ENCODE measurements at regions not wholly inside any gene's neighbourhood (a gene's known extent, or its start where the extent isn't known, plus 50 kb on each side); places are given as distances from the start of the nearest gene placed in this dataset.
"Not testable (repeated sequence)": the region's sequence is repeated elsewhere in the genome, so short reads cannot be mapped to it uniquely, and the experiment has no call there.

GRCh38 chr12:131288765-131289695 lies 335.3 kb downstream of the ADGRD1 start:
- H3K9me3 Mint-ChIP-seq; H3K27ac Mint-ChIP-seq; H3K27me3 Mint-ChIP-seq (ENCODE audit: low read depth); H3K4me3 Mint-ChIP-seq; H3K36me3 Mint-ChIP-seq (ENCODE audit: low read depth); H3K4me1 Mint-ChIP-seq (ENCODE audit: low read depth): not testable (repeated sequence)

GRCh38 chr12:131289807-131290206 lies 336.1 kb downstream of the ADGRD1 start:
- not testable (repeated sequence) for H3K4me1 Mint-ChIP-seq (ENCODE audit: low read depth); H3K4me3 Mint-ChIP-seq; H3K36me3 Mint-ChIP-seq (ENCODE audit: low read depth); H3K9me3 Mint-ChIP-seq; H3K27ac Mint-ChIP-seq; H3K27me3 Mint-ChIP-seq (ENCODE audit: low read depth)

- H3K4me1 Mint-ChIP-seq (ENCODE audit: low read depth), result no peaks in the 10 kb centered on the region
- no peak overlapping the region for H3K27ac Mint-ChIP-seq
- no peaks in the 10 kb centered on the region for H3K27me3 Mint-ChIP-seq (ENCODE audit: low read depth)
- H3K4me3 Mint-ChIP-seq, result no peak overlapping the region
- no peaks in the 10 kb centered on the region for H3K9me3 Mint-ChIP-seq
- no peaks in the 10 kb centered on the region for H3K36me3 Mint-ChIP-seq (ENCODE audit: low read depth)
Measured at GRCh38 chr12:131290255-131290959, 336.7 kb downstream of the ADGRD1 start.

- H3K4me3 Mint-ChIP-seq; H3K9me3 Mint-ChIP-seq; H3K27me3 Mint-ChIP-seq (ENCODE audit: low read depth); H3K36me3 Mint-ChIP-seq (ENCODE audit: low read depth); H3K27ac Mint-ChIP-seq; H3K4me1 Mint-ChIP-seq (ENCODE audit: low read depth): not testable (repeated sequence)
Measured at GRCh38 chr12:131293071-131294015, 339.6 kb downstream of the ADGRD1 start.

GRCh38 chr12:131294716-131295115 lies 341.0 kb downstream of the ADGRD1 start:
- not testable (repeated sequence) for H3K27ac Mint-ChIP-seq; H3K4me3 Mint-ChIP-seq; H3K4me1 Mint-ChIP-seq (ENCODE audit: low read depth); H3K9me3 Mint-ChIP-seq; H3K36me3 Mint-ChIP-seq (ENCODE audit: low read depth); H3K27me3 Mint-ChIP-seq (ENCODE audit: low read depth)

- not testable (repeated sequence) for H3K27me3 Mint-ChIP-seq (ENCODE audit: low read depth); H3K4me3 Mint-ChIP-seq; H3K27ac Mint-ChIP-seq; H3K36me3 Mint-ChIP-seq (ENCODE audit: low read depth); H3K4me1 Mint-ChIP-seq (ENCODE audit: low read depth); H3K9me3 Mint-ChIP-seq
Measured at GRCh38 chr12:131295117-131295516, 341.4 kb downstream of the ADGRD1 start.

GRCh38 chr12:131295559-131295958 lies 341.9 kb downstream of the ADGRD1 start:
- not testable (repeated sequence) for H3K4me3 Mint-ChIP-seq; H3K27ac Mint-ChIP-seq; H3K27me3 Mint-ChIP-seq (ENCODE audit: low read depth); H3K4me1 Mint-ChIP-seq (ENCODE audit: low read depth); H3K9me3 Mint-ChIP-seq; H3K36me3 Mint-ChIP-seq (ENCODE audit: low read depth)

- not testable (repeated sequence) for H3K27me3 Mint-ChIP-seq (ENCODE audit: low read depth); H3K36me3 Mint-ChIP-seq (ENCODE audit: low read depth); H3K9me3 Mint-ChIP-seq; H3K4me3 Mint-ChIP-seq; H3K27ac Mint-ChIP-seq; H3K4me1 Mint-ChIP-seq (ENCODE audit: low read depth)
Measured at GRCh38 chr12:131296136-131296535, 342.4 kb downstream of the ADGRD1 start.

- H3K36me3 Mint-ChIP-seq (ENCODE audit: low read depth); H3K27me3 Mint-ChIP-seq (ENCODE audit: low read depth): not testable (repeated sequence)
Measured at GRCh38 chr12:131296651-131297050, 342.9 kb downstream of the ADGRD1 start.

GRCh38 chr12:131298526-131299369 lies 345.0 kb downstream of the ADGRD1 start:
- not testable (repeated sequence) for H3K4me3 Mint-ChIP-seq; H3K9me3 Mint-ChIP-seq; H3K27me3 Mint-ChIP-seq (ENCODE audit: low read depth); H3K27ac Mint-ChIP-seq; H3K36me3 Mint-ChIP-seq (ENCODE audit: low read depth); H3K4me1 Mint-ChIP-seq (ENCODE audit: low read depth)

More at GRCh38 chr12:131296651-131297050, 342.9 kb downstream of the ADGRD1 start:
- H3K4me3 Mint-ChIP-seq; H3K9me3 Mint-ChIP-seq; H3K4me1 Mint-ChIP-seq (ENCODE audit: low read depth); H3K27ac Mint-ChIP-seq: not testable (repeated sequence)

- not testable (repeated sequence) for H3K4me3 Mint-ChIP-seq; H3K27me3 Mint-ChIP-seq (ENCODE audit: low read depth); H3K4me1 Mint-ChIP-seq (ENCODE audit: low read depth); H3K36me3 Mint-ChIP-seq (ENCODE audit: low read depth); H3K27ac Mint-ChIP-seq; H3K9me3 Mint-ChIP-seq
Measured at GRCh38 chr12:131299370-131299701, 345.6 kb downstream of the ADGRD1 start.

GRCh38 chr12:131303576-131303975 lies 349.9 kb downstream of the ADGRD1 start:
- not testable (repeated sequence) for H3K4me3 Mint-ChIP-seq; H3K9me3 Mint-ChIP-seq; H3K27me3 Mint-ChIP-seq (ENCODE audit: low read depth); H3K36me3 Mint-ChIP-seq (ENCODE audit: low read depth); H3K4me1 Mint-ChIP-seq (ENCODE audit: low read depth); H3K27ac Mint-ChIP-seq

GRCh38 chr12:131304642-131305041 lies 350.9 kb downstream of the ADGRD1 start:
- not testable (repeated sequence) for H3K36me3 Mint-ChIP-seq (ENCODE audit: low read depth); H3K4me3 Mint-ChIP-seq; H3K4me1 Mint-ChIP-seq (ENCODE audit: low read depth); H3K27me3 Mint-ChIP-seq (ENCODE audit: low read depth); H3K9me3 Mint-ChIP-seq; H3K27ac Mint-ChIP-seq

- Mint-ChIP-seq H3K4me1 (ENCODE audit: low read depth) (peaks cover 3% of the 10 kb centered on the region), H3K9me3 (no peaks in the 10 kb centered on the region), H3K27me3 (ENCODE audit: low read depth) (no peaks in the 10 kb centered on the region), H3K36me3 (ENCODE audit: low read depth) (no peaks in the 10 kb centered on the region), H3K4me3 (no peak overlapping the region), H3K27ac (no peak overlapping the region)
Measured at GRCh38 chr12:131309700-131310099, 356.0 kb downstream of the ADGRD1 start.

All from T-helper 1 cell treated with Interleukin-12 subunit alpha and Interleukin-12 subunit beta and Interleukin-4 antibody, amounts not matched to agents 30 μg/mL and 1 μg/mL, for 36 hours (primary cell).